ENCODE measurements at regions not wholly inside any gene's neighbourhood (a gene's known extent, or its start where the extent isn't known, plus 50 kb on each side); places are given as distances from the start of the nearest gene placed in this dataset.

DNA sequence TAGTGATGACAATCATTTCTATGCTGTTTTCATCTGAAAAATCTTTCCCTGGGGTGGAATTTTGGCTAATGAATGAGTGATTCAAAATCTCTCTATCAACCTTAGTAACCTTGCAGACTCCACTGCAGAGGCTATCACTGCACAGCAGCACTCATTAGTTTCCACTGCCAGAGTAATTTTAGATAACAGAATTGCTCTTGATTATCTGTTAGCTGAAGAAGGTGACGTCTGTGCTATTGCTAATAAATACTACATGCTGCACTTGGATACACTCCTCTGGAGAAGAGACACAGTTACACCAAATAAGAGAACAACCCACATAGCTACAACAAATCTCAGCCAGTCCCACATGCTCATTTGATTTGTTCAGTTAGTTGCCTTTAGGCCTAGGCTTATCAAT, 1348.4 kb downstream of the NCAM2 start:
- TF ChIP-seq CTCF (IDR thresholded peaks at IDR 0.05; ENCODE audit: insufficient read depth, low read depth, low read length): no peak
- no peak for TF ChIP-seq EZH2 (IDR thresholded peaks at IDR 0.05; ENCODE audit: insufficient read depth, low read length)

Measured in astrocyte (in vitro differentiated cells and primary cell).